Nucleus accumbens (tissue), 56 donors: ENCODE measurements at regions not wholly inside any gene's neighbourhood (a gene's known extent, or its start where the extent isn't known, plus 50 kb on each side); places are given as distances from the start of the nearest gene placed in this dataset.
"Not testable (repeated sequence)": the region's sequence is repeated elsewhere in the genome, so short reads cannot be mapped to it uniquely, and the experiment has no call there.

ENCODE experiments used
- DNase-seq, 56 donors: peaks; one replicate each; lab custom pipeline; 2025; lab: John Stamatoyannopoulos, UW

GRCh38 chr9:93750045-93750444, 173.7 kb downstream of the PHF2 start:
- DNase-seq, result no peak

GRCh38 chr9:93748827-93749226, 172.4 kb downstream of the PHF2 start:
- DNase-seq, result not testable (repeated sequence)

- DNase-seq, result no peak
These were observed 155.6 kb downstream of the PHF2 start for GRCh38 chr9:93731963-93732362.

- DNase-seq, result no peak
These were observed 154.3 kb downstream of the PHF2 start for GRCh38 chr9:93730648-93731047.

- DNase-seq, result no peak
These were observed 153.8 kb downstream of the PHF2 start for GRCh38 chr9:93730217-93730616.
